Calu3 (cell line): ENCODE measurements at regions not wholly inside any gene's neighbourhood (a gene's known extent, or its start where the extent isn't known, plus 50 kb on each side); places are given as distances from the start of the nearest gene placed in this dataset.

ENCODE experiments used
- BruUV-seq: library from RNA; stranded (reverse); fragments of 400-500 nt; replicated peaks from 2 replicates; lab custom pipeline; 2021; lab: Mats Ljungman, UMichigan
- CTCF ChIA-PET: fragments of 300-600 bp; sonication (Branson Sonifier 250); formaldehyde crosslinking; loops from one replicate; lab custom pipeline; 2022; ENCODE audit warnings: antibody characterized with exemption; lab: Charles Lee
- DNase-seq: peaks from one replicate; pipeline ENCODE4 v3.0.0; 2022
- H3K27ac Mint-ChIP-seq: one replicate; pipeline ENCODE4 v1.8.0; 2022; ENCODE audit warnings: mixed read lengths; ENCODE audit not compliant: unreplicated experiment
- H3K27me3 Mint-ChIP-seq: one replicate; pipeline ENCODE4 v1.8.0; 2022; ENCODE audit warnings: mixed read lengths; ENCODE audit not compliant: unreplicated experiment
- H3K36me3 Mint-ChIP-seq: one replicate; pipeline ENCODE4 v1.8.0; 2022; ENCODE audit warnings: mild to moderate bottlenecking, moderate library complexity, mixed read lengths; ENCODE audit not compliant: insufficient read depth, unreplicated experiment
- H3K4me1 Mint-ChIP-seq: one replicate; pipeline ENCODE4 v1.8.0; 2022; ENCODE audit warnings: mild to moderate bottlenecking, low read depth, mixed read lengths; ENCODE audit not compliant: unreplicated experiment
- H3K4me3 Mint-ChIP-seq: one replicate; pipeline ENCODE4 v1.8.0; 2022; ENCODE audit warnings: mild to moderate bottlenecking, low read depth, moderate library complexity, mixed read lengths; ENCODE audit not compliant: unreplicated experiment
- H3K9me3 Mint-ChIP-seq: one replicate; pipeline ENCODE4 v1.8.0; 2022; ENCODE audit warnings: low read depth, mixed read lengths; ENCODE audit not compliant: unreplicated experiment
- CTCF ChIP-seq: fragments of 200-600 bp; IDR thresholded peaks from one replicate; pipeline ENCODE4 v1.8.0; 2022; ENCODE audit warnings: antibody characterized with exemption; ENCODE audit not compliant: unreplicated experiment
- intact Hi-C: fragments of 100-400 bp; cut with micrococcal nuclease; formaldehyde crosslinking; loops from one replicate; pipeline ENCODE4 v1.10.0; 2022; ENCODE audit not compliant: unreplicated experiment

- Mint-ChIP-seq H3K27ac (no peak overlapping the region), H3K9me3 (no peaks in the 10 kb centered on the region), H3K4me3 (no peak overlapping the region), H3K27me3 (peaks cover 84% of the 10 kb centered on the region), H3K4me1 (no peaks in the 10 kb centered on the region), H3K36me3 (no peaks in the 10 kb centered on the region)
- DNase-seq: no peak
- BruUV-seq: no TSS peak
- intact Hi-C loops: loop anchor here (10.0 kb wide), 1 partner anchor 71 kb away; no protein-coding TSS in a partner anchor
- TF ChIP-seq CTCF: no peak
- CTCF ChIA-PET: interaction anchor here (0.6 kb wide), 1 partner anchor 108 kb away, joined by 6 read pairs; no protein-coding TSS in a partner anchor
These were observed 57.0 kb upstream of the FRMD1 start for GRCh38 chr6:168136001-168136400.

- H3K4me3 Mint-ChIP-seq: no peak overlapping the region
- no peaks in the 10 kb centered on the region for H3K4me1 Mint-ChIP-seq
- no peak for DNase-seq
- peaks cover 84% of the 10 kb centered on the region for H3K27me3 Mint-ChIP-seq
- no peaks in the 10 kb centered on the region for H3K9me3 Mint-ChIP-seq
- no peaks in the 10 kb centered on the region for H3K36me3 Mint-ChIP-seq
- intact Hi-C loops: loop anchor here (5.0 to 10.0 kb wide), 2 partner anchors 70 to 227 kb away; no protein-coding TSS in a partner anchor
- no peak overlapping the region for H3K27ac Mint-ChIP-seq
- CTCF ChIA-PET: no interaction called here
- no peak for TF ChIP-seq CTCF
- BruUV-seq: no TSS peak
These were observed 55.7 kb upstream of the FRMD1 start for GRCh38 chr6:168134560-168135201.

- Mint-ChIP-seq H3K4me3 (no peak overlapping the region), H3K36me3 (no peaks in the 10 kb centered on the region), H3K27me3 (peaks cover 84% of the 10 kb centered on the region), H3K27ac (no peak overlapping the region), H3K9me3 (no peaks in the 10 kb centered on the region), H3K4me1 (no peaks in the 10 kb centered on the region)
- intact Hi-C loops: loop anchor here (5.0 to 10.0 kb wide), 2 partner anchors 69 to 227 kb away; no protein-coding TSS in a partner anchor
- no peak for DNase-seq
- no TSS peak for BruUV-seq
- no peak for TF ChIP-seq CTCF
- CTCF ChIA-PET: interaction anchor here (0.9 to 1.2 kb wide), 3 partner anchors 15 to 226 kb away, joined by 4 read pairs; no protein-coding TSS in a partner anchor
These were observed 54.9 kb upstream of the FRMD1 start for GRCh38 chr6:168133687-168134559.

- CTCF ChIA-PET: interaction anchor here (0.9 to 1.2 kb wide), 3 partner anchors 14 to 225 kb away, joined by 4 read pairs; no protein-coding TSS in a partner anchor
- no peak for DNase-seq
- H3K4me3 Mint-ChIP-seq: no peak overlapping the region
- H3K4me1 Mint-ChIP-seq: no peaks in the 10 kb centered on the region
- no peaks in the 10 kb centered on the region for H3K36me3 Mint-ChIP-seq
- intact Hi-C loops: loop anchor here (5.0 to 10.0 kb wide), 2 partner anchors 68 to 226 kb away; no protein-coding TSS in a partner anchor
- TF ChIP-seq CTCF: no peak
- H3K9me3 Mint-ChIP-seq: no peaks in the 10 kb centered on the region
- BruUV-seq: no TSS peak
- peaks cover 81% of the 10 kb centered on the region for H3K27me3 Mint-ChIP-seq
- no peak overlapping the region for H3K27ac Mint-ChIP-seq
These were observed 54.2 kb upstream of the FRMD1 start for GRCh38 chr6:168133168-168133561.
